DMS 273 (cell line): ENCODE measurements at regions not wholly inside any gene's neighbourhood (a gene's known extent, or its start where the extent isn't known, plus 50 kb on each side); places are given as distances from the start of the nearest gene placed in this dataset.

Source experiments
- DNase-seq: peaks from one replicate; lab custom pipeline; 2025; ENCODE audit not compliant: unreplicated experiment; lab: John Stamatoyannopoulos, UW

GRCh38 chr3:67819447-67819846 is 165.0 kb upstream of the SUCLG2 start:
- DNase-seq = peak; percentile 2

- DNase-seq = no peak
Observed at GRCh38 chr3:67809370-67809935, 155.0 kb upstream of the SUCLG2 start.

GRCh38 chr3:67808906-67809305 is 154.5 kb upstream of the SUCLG2 start:
- DNase-seq = no peak

- no peak for DNase-seq
Observed at GRCh38 chr3:67804578-67804977, 150.2 kb upstream of the SUCLG2 start.

DNA sequence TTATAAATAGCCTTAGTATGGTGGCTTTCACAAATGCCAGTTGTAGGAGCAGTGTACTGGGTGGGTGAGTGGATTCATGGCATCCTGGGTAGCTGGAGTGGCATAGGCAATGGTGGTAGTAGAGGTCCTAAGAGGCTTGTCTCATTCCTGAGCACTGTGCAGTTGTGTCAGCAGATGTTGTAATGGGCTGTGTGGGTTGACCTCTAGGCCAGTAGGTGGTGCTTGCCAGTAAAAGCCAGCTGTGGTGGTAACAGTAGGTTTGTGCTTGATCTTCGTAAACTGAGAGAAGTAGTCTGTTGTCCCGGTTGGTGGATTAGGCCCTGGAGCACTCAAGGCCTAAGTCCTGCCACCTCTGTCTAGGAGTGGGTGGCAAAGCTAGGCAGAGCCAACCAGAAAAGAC is 149.7 kb upstream of the SUCLG2 start:
- DNase-seq = no peak

- DNase-seq = peak; percentile 2
Observed at GRCh38 chr3:67798412-67798811, 144.0 kb upstream of the SUCLG2 start.

DNA sequence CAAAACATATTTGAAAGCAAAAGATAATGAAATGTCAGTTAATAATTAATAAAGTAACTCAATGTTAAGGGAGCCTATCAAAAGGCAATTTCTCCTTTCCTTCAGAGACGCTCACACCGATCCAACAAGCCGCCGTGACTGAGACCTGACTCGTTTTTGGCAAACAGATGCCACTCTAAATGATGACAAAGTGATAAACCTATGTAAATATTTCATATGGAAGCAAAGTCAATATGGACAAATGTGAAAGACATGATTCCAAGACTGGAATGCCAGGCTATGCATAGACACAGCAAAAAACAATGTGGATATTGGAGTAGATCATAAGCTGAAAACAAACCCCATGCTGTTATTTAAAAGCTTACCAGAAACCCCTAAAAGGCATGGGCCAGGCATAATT is 137.2 kb upstream of the SUCLG2 start:
- no peak for DNase-seq

DNA sequence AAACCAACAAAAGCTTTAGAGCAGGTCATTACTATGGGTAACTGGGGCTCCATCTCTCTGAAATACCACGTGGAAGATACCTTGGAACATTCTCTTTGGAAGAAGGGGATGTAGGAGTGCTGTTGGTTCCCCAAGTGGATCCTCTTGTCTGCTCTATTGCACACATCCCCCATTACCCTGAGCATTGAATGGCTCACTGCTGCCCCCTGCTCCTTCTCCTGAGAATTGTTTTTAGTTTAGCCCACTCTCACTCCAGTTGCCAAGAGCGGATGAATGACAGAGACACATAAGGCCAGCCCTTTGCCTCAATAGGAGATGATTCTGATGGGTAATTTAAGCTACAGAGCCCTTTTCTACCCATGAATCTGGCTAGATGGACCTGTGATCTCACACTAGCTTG is 135.6 kb upstream of the SUCLG2 start:
- DNase-seq = peak; percentile 54

- DNase-seq = no peak
Observed at GRCh38 chr3:67788396-67788795, 134.0 kb upstream of the SUCLG2 start.

GRCh38 chr3:67783281-67784250 is 129.2 kb upstream of the SUCLG2 start:
- no peak for DNase-seq

GRCh38 chr3:67781871-67782270 is 127.5 kb upstream of the SUCLG2 start:
- no peak for DNase-seq

- DNase-seq = no peak
Observed at GRCh38 chr3:67781218-67781617, 126.8 kb upstream of the SUCLG2 start.

GRCh38 chr3:67774676-67775075 is 120.3 kb upstream of the SUCLG2 start:
- DNase-seq = no peak

GRCh38 chr3:67765575-67765974 is 111.2 kb upstream of the SUCLG2 start:
- no peak for DNase-seq

DNA sequence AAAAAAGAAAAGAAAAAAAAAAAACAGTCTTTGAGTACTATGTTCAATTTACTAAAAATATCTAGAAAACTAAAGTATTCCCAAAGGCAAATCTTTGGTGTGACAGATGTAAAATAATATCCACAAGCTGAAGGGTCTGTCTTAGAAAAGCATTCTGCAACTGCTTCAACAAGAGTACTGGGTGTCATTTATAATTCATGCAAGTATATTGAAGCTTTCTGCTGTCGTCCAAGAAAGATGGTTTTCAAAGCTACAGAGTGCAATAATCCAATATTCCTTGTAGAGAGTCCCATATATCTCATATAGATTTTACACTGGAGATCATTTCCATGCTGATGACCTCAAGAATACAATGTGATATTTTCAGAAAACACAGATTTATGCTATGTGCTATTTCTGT is 90.9 kb upstream of the SUCLG2 start:
- DNase-seq = no peak

DNA sequence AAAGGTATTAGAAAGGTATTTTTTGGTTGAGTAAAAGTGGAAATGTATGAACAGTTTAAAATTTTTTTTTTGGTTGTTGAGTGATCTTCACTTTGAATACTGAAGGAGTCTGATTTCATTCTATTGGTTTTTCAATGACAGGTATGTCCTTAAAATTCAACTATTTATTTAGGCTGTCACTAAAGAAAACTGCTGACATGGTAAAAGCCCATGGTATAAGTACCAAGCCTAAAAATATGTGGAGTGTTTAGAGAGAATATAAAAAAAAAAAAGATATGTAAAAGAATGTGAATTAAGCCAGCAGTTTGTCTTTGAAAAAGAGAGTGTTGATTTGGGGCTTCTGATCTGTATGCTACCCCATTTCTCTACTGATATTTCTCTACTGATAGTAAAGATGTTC is 90.3 kb upstream of the SUCLG2 start:
- no peak for DNase-seq

- no peak for DNase-seq
Observed at GRCh38 chr3:67739851-67740250, 85.4 kb upstream of the SUCLG2 start.

DNA sequence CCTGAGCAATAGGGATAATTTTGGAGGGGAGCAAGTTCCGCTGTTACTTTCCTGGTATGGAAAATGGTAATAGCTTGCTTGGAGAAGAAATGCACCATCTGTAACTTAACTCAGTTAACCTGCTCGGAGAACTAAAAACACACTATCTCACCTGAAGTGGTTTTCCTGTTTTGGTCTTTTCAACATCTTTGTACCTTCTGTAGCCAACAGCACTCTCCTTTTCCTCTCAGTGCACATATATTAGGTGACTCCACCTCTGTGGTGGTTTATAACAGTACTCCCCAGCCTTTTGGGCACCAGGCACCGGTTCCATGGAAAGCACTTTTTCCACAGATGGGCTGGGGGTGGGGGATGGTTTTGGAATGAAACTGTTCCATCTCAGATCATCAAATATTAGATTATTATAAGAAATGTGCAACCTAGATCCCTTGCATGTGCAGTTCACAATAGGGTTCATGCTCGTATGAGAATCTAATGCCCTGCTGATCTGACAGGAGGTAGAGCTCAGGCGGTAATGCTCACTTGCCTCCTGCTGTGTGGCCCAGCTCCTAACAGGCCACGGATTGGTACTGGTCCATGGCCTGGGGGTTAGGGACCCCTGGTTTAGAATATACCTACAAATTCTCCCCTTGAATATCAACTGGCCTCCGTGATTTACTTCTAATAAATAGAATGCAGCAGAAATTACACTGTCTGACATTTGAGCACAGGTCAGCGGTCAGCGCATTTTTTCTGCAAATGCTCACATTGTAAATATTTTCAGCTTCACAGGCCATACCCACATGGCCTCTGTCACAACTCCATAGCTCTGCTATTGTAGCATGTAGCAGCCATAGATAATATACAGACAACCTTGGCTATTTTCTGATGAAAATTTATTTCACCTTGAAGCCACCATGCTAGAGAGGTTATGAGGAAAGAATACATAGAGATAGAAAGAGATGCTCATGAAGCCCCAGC is 83.8 kb upstream of the SUCLG2 start:
- DNase-seq = no peak

GRCh38 chr3:67737140-67737539 is 82.7 kb upstream of the SUCLG2 start:
- DNase-seq = no peak

- DNase-seq = no peak
Observed at GRCh38 chr3:67733269-67733950, 79.0 kb upstream of the SUCLG2 start.

GRCh38 chr3:67724434-67724833 is 70.0 kb upstream of the SUCLG2 start:
- no peak for DNase-seq
